IMR-90 (cell line): ENCODE measurements at regions not wholly inside any gene's neighbourhood (a gene's known extent, or its start where the extent isn't known, plus 50 kb on each side); places are given as distances from the start of the nearest gene placed in this dataset.
A peak's percentile ranks its signal among the peaks of the same experiment; 100 is the strongest.

ENCODE experiments used
- ATAC-seq: fragments of 200-7000 bp; cut with Tn5 transposase; 2 replicates; pipeline ENCODE4 v1.9.1; 2020; ENCODE audit warnings: low read depth, mild to moderate bottlenecking, moderate library complexity
- BruUV-seq: library from RNA; stranded (reverse); fragments of 400-500 nt; replicated peaks from 2 replicates; lab custom pipeline; 2021; lab: Mats Ljungman, UMichigan
- CTCF ChIA-PET: fragments of 300-600 bp; formaldehyde crosslinking; extraction: SDS; loops from one replicate; lab custom pipeline; 2021; ENCODE audit warnings: antibody characterized with exemption; lab: Yijun Ruan, JAX
- POLR2A ChIA-PET: fragments of 300-600 bp; sonication (Branson Sonifier 250); formaldehyde crosslinking; loops from one replicate; lab custom pipeline; 2022; ENCODE audit warnings: antibody characterized with exemption; ENCODE audit not compliant: unreplicated experiment; lab: Charles Lee
- DNase-seq: peaks from one replicate; pipeline ENCODE4 v3.0.0; 2013
- H2AFZ ChIP-seq: replicated peaks from 2 replicates; pipeline ENCODE3; 2013; ENCODE audit warnings: low read length, mild to moderate bottlenecking; ENCODE audit not compliant: poor library complexity
- H2AK5ac ChIP-seq: 2 replicates; pipeline ENCODE4 v1.6.1; 2013; ENCODE audit warnings: low read depth, low read length, inconsistent platforms
- H2AK9ac ChIP-seq: replicated peaks from 2 replicates; pipeline ENCODE3; 2013; ENCODE audit warnings: mild to moderate bottlenecking, low read depth, low read length, moderate library complexity; ENCODE audit not compliant: poor library complexity
- H2BK120ac ChIP-seq: 2 replicates; pipeline ENCODE4 v1.6.1; 2013; ENCODE audit warnings: low read depth, low read length, inconsistent platforms
- H2BK15ac ChIP-seq: 3 replicates; pipeline ENCODE4 v1.6.1; 2013; ENCODE audit warnings: low read depth, low read length, inconsistent platforms
- H2BK20ac ChIP-seq: 2 replicates; pipeline ENCODE4 v1.6.1; 2013; ENCODE audit warnings: low read depth, mild to moderate bottlenecking, inconsistent platforms, low read length, moderate library complexity
- H2BK5ac ChIP-seq: 2 replicates; pipeline ENCODE4 v1.6.1; 2013; ENCODE audit warnings: mild to moderate bottlenecking, low read depth, low read length, inconsistent platforms; ENCODE audit not compliant: poor library complexity, severe bottlenecking
- H3K14ac ChIP-seq: replicated peaks from 2 replicates; pipeline ENCODE4 v1.6.1; 2013; ENCODE audit warnings: low read depth, low read length, inconsistent platforms
- H3K18ac ChIP-seq: 2 replicates; pipeline ENCODE4 v1.6.1; 2013; ENCODE audit warnings: low read depth, low read length, control low read depth
- H3K23ac ChIP-seq: 2 replicates; pipeline ENCODE4 v1.6.1; 2013; ENCODE audit warnings: low read depth, low read length, inconsistent platforms
- H3K27ac ChIP-seq: 2 replicates; pipeline ENCODE4 v1.5.1; 2013; ENCODE audit warnings: mild to moderate bottlenecking, control low read depth, low read length; ENCODE audit not compliant: insufficient read depth
- H3K27me3 ChIP-seq: 2 replicates; pipeline ENCODE4 v1.6.1; 2013; ENCODE audit warnings: low read length; ENCODE audit not compliant: control insufficient read depth, insufficient read depth
- H3K36me3 ChIP-seq: 2 replicates; pipeline ENCODE4 v1.6.1; 2013; ENCODE audit warnings: low read length, mixed read lengths; ENCODE audit not compliant: control insufficient read depth, insufficient read depth
- H3K4ac ChIP-seq: 2 replicates; pipeline ENCODE4 v1.6.1; 2013; ENCODE audit warnings: low read depth, low read length, inconsistent platforms
- H3K4me1 ChIP-seq: 2 replicates; pipeline ENCODE4 v1.6.1; 2013; ENCODE audit warnings: low read length, mixed read lengths; ENCODE audit not compliant: control insufficient read depth, insufficient read depth
- H3K4me2 ChIP-seq: 2 replicates; pipeline ENCODE4 v1.6.1; 2013; ENCODE audit warnings: low read depth, mild to moderate bottlenecking, control low read depth, low read length, moderate library complexity
- H3K4me3 ChIP-seq: 2 replicates; pipeline ENCODE4 v1.5.1; 2013; ENCODE audit warnings: low read depth, mild to moderate bottlenecking, control low read depth, low read length, moderate library complexity; ENCODE audit not compliant: insufficient read depth
- H3K56ac ChIP-seq: 2 replicates; pipeline ENCODE4 v1.6.1; 2013; ENCODE audit warnings: low read length, inconsistent platforms; ENCODE audit not compliant: insufficient read depth; ENCODE audit errors: extremely low read depth
- H3K79me1 ChIP-seq, 2 experiments: 2 replicates each; pipeline ENCODE4 v1.6.1; 2013; ENCODE audit warnings: low read length in 2 of 2, inconsistent platforms in 1 of 2, low read depth in 1 of 2
- H3K9ac ChIP-seq: 2 replicates; pipeline ENCODE4 v1.6.1; 2013; ENCODE audit warnings: low read depth, low read length, control low read depth
- H3K9me1 ChIP-seq: 2 replicates; pipeline ENCODE4 v1.6.1; 2013; ENCODE audit warnings: low read length, inconsistent platforms; ENCODE audit not compliant: insufficient read depth
- H3K9me3 ChIP-seq: 2 replicates; pipeline ENCODE4 v1.6.1; 2013; ENCODE audit warnings: low read length; ENCODE audit not compliant: control insufficient read depth, insufficient read depth
- H4K20me1 ChIP-seq: 2 replicates; pipeline ENCODE4 v1.6.1; 2013; ENCODE audit warnings: low read length, inconsistent platforms; ENCODE audit not compliant: insufficient read depth
- H4K5ac ChIP-seq: 2 replicates; pipeline ENCODE4 v1.6.1; 2013; ENCODE audit warnings: mild to moderate bottlenecking, low read depth, low read length, control low read depth
- H4K8ac ChIP-seq, 2 experiments: 2 replicates each; pipeline ENCODE4 v1.6.1; 2013; ENCODE audit warnings: low read depth in 2 of 2, low read length in 2 of 2, control low read depth in 1 of 2, inconsistent platforms in 1 of 2
- H4K91ac ChIP-seq: 2 replicates; pipeline ENCODE4 v1.6.1; 2013; ENCODE audit warnings: low read depth, low read length, inconsistent platforms; ENCODE audit not compliant: insufficient read depth
- BHLHE40 ChIP-seq: fragments of 150-350 bp; IDR thresholded peaks from 2 replicates; pipeline ENCODE4 v1.6.1; 2016; ENCODE audit warnings: mild to moderate bottlenecking, low read depth, low read length
- CEBPB ChIP-seq: IDR thresholded peaks from 2 replicates; pipeline ENCODE4 v1.6.1; 2012; ENCODE audit warnings: low read depth, low read length, improper control_type of control experiment
- CHD1 ChIP-seq: IDR thresholded peaks from 2 replicates; pipeline ENCODE4 v1.6.1; 2012; ENCODE audit warnings: low read depth, low read length, improper control_type of control experiment
- FOS ChIP-seq: fragments of 150-350 bp; IDR thresholded peaks from 2 replicates; pipeline ENCODE4 v1.6.1; 2016; ENCODE audit warnings: low read depth, low read length
- MAFK ChIP-seq: IDR thresholded peaks from 2 replicates; pipeline ENCODE4 v1.6.1; 2012; ENCODE audit warnings: low read depth, low read length, improper control_type of control experiment
- MAZ ChIP-seq: IDR thresholded peaks from 2 replicates; pipeline ENCODE4 v1.6.1; 2012; ENCODE audit warnings: low read depth, mild to moderate bottlenecking, low read length, improper control_type of control experiment, moderate library complexity, borderline replicate concordance
- MXI1 ChIP-seq: IDR thresholded peaks from 2 replicates; pipeline ENCODE4 v1.6.1; 2012; ENCODE audit warnings: low read depth, mild to moderate bottlenecking, low read length, moderate library complexity, borderline replicate concordance
- NFE2L2 ChIP-seq: fragments of 150-350 bp; IDR thresholded peaks from 2 replicates; pipeline ENCODE4 v1.6.1; 2016; ENCODE audit warnings: low read depth, mild to moderate bottlenecking, low read length
- POLR2A ChIP-seq: IDR thresholded peaks from 2 replicates; pipeline ENCODE4 v1.6.1; 2012; ENCODE audit warnings: mild to moderate bottlenecking, low read depth, low read length
- RAD21 ChIP-seq: IDR thresholded peaks from 2 replicates; pipeline ENCODE4 v1.6.1; 2012; ENCODE audit warnings: low read length, improper control_type of control experiment
- RCOR1 ChIP-seq: IDR thresholded peaks from 2 replicates; pipeline ENCODE4 v1.6.1; 2012; ENCODE audit warnings: mild to moderate bottlenecking, low read length, improper control_type of control experiment; ENCODE audit not compliant: insufficient replicate concordance
- RFX5 ChIP-seq: IDR thresholded peaks from 2 replicates; pipeline ENCODE4 v1.8.0; 2012; ENCODE audit warnings: low read depth, mild to moderate bottlenecking, low read length, moderate library complexity
- SMC3 ChIP-seq: fragments of 150-350 bp; IDR thresholded peaks from 2 replicates; pipeline ENCODE4 v1.6.1; 2016; ENCODE audit warnings: low read depth, mild to moderate bottlenecking, antibody characterized with exemption, low read length, moderate library complexity
- WGBS, 2 experiments: methylation state at CpG; one replicate each; pipeline versions ENCODE4 v1.1.5 to v1.1.7; 2013; ENCODE audit warnings: missing lambda C conversion rate in 2 of 2; ENCODE audit not compliant: insufficient read length in 1 of 2; ENCODE audit errors: extremely low coverage in 2 of 2; 5-methylcytosine and 5-hydroxymethylcytosine counted together
- dilution Hi-C: fragments of 300-500 bp; cut with HindIII; formaldehyde crosslinking; loops from one replicate; pipeline ENCODE4 v1.14.3; 2018; ENCODE audit warnings: low sequenced_read_pairs; ENCODE audit not compliant: unreplicated experiment
- in situ Hi-C: fragments of 300-500 bp; cut with MboI; formaldehyde crosslinking; loops from 3 replicates; pipeline ENCODE4 v1.14.3; 2019; ENCODE audit warnings: low sequenced_read_pairs, inconsistent platforms, mixed read lengths
- intact Hi-C: fragments of 100-400 bp; cut with micrococcal nuclease; formaldehyde crosslinking; loops from 2 replicates; pipeline ENCODE4 v1.10.0; 2022
- TF ChIP-seq, protein P1 (sequence below): fragments of 150-350 bp; IDR thresholded peaks from 2 replicates; pipeline ENCODE4 v1.6.1; 2016; ENCODE audit warnings: low read depth, mild to moderate bottlenecking, low read length, moderate library complexity, borderline replicate concordance
- TF ChIP-seq, protein P2 (sequence below): fragments of 150-350 bp; IDR thresholded peaks from 2 replicates; pipeline ENCODE4 v1.6.1; 2017; ENCODE audit warnings: mild to moderate bottlenecking, antibody characterized with exemption, low read length, low read depth
- TF ChIP-seq, protein P3 (sequence below): conservative IDR thresholded peaks from 2 replicates; pipeline ENCODE4 v1.5.1; 2012; ENCODE audit warnings: mild to moderate bottlenecking, low read depth, low read length, improper control_type of control experiment

DNA sequence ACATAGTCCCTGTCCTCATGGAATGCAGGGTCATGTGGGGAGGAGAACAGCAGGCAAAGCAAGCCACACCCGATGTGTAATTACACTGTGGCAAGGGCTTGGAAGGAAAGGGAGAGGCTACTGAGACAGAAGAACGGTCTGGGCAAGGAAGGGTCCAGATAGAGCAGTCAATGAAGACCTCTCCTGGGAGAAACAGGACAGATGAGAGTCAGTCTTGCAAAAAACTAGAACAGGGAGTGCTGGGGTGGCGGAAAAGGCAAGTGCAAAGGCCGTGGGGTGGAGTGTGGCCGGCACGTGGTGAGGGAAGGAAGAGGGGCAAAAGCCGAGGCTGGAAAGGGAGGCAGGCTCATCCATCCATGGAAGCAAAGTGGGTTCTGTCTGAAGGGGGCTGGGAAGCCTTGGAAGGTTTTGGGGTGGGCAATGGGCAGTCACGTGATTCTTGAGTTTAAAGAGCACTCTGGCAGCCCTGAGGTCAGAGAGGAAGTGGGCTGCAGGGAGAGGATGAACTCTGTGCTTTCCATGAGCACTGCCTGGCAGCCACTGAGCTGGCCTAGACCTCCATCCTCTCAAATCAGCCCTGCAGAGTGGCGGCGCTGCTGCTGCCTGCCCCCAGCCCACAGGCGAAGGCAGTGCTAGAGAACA lies 182.2 kb downstream of the INHBB start:
- Histone ChIP-seq H3K27ac (no peak overlapping the region), H4K8ac (no peak overlapping the region), H3K23ac (no peak overlapping the region), H3K9me1 (no peaks in the 10 kb centered on the region), H4K91ac (peak overlapping the region; percentile 32; the same call in 1 of the 2 replicates), H2AK9ac (no peak overlapping the region), H2BK15ac (no peak overlapping the region), H4K20me1 (no peaks in the 10 kb centered on the region), H3K4ac (no peak overlapping the region), H3K36me3 (no peaks in the 10 kb centered on the region), H2BK120ac (no peak overlapping the region), H2AK5ac (no peak overlapping the region), H3K56ac (no peak overlapping the region), H3K9me3 (peaks cover 2% of the 10 kb centered on the region), H3K4me1 (no peaks in the 10 kb centered on the region), H3K9ac (no peak overlapping the region), H3K4me3 (no peak overlapping the region), H2BK5ac (no peak overlapping the region), H3K4me2 (no peak overlapping the region), H3K18ac (no peak overlapping the region), H2AFZ (no peak overlapping the region), H3K27me3 (peaks cover 63% of the 10 kb centered on the region), H2BK20ac (no peak overlapping the region), H3K79me1 (no peaks in the 10 kb centered on the region), H4K5ac (no peak overlapping the region), H3K14ac (no peak overlapping the region)
- POLR2A ChIA-PET, result no interaction called here
- CTCF ChIA-PET, result no interaction called here
- dilution Hi-C loops (no loop called here), intact Hi-C loops (no loop called here), in situ Hi-C loops (no loop called here)
- no peak for ATAC-seq
- TF ChIP-seq, protein P1, sequence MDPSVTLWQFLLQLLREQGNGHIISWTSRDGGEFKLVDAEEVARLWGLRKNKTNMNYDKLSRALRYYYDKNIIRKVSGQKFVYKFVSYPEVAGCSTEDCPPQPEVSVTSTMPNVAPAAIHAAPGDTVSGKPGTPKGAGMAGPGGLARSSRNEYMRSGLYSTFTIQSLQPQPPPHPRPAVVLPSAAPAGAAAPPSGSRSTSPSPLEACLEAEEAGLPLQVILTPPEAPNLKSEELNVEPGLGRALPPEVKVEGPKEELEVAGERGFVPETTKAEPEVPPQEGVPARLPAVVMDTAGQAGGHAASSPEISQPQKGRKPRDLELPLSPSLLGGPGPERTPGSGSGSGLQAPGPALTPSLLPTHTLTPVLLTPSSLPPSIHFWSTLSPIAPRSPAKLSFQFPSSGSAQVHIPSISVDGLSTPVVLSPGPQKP, result no peak
- TF ChIP-seq MXI1 (no peak), RAD21 (no peak), BHLHE40 (no peak), CEBPB (no peak), RFX5 (no peak), CHD1 (no peak), SMC3 (no peak), MAFK (no peak), POLR2A (no peak), FOS (no peak), MAZ (no peak), RCOR1 (no peak), NFE2L2 (no peak)
- TF ChIP-seq, protein P2, sequence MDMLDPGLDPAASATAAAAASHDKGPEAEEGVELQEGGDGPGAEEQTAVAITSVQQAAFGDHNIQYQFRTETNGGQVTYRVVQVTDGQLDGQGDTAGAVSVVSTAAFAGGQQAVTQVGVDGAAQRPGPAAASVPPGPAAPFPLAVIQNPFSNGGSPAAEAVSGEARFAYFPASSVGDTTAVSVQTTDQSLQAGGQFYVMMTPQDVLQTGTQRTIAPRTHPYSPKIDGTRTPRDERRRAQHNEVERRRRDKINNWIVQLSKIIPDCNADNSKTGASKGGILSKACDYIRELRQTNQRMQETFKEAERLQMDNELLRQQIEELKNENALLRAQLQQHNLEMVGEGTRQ, result no peak
- TF ChIP-seq, protein P3, sequence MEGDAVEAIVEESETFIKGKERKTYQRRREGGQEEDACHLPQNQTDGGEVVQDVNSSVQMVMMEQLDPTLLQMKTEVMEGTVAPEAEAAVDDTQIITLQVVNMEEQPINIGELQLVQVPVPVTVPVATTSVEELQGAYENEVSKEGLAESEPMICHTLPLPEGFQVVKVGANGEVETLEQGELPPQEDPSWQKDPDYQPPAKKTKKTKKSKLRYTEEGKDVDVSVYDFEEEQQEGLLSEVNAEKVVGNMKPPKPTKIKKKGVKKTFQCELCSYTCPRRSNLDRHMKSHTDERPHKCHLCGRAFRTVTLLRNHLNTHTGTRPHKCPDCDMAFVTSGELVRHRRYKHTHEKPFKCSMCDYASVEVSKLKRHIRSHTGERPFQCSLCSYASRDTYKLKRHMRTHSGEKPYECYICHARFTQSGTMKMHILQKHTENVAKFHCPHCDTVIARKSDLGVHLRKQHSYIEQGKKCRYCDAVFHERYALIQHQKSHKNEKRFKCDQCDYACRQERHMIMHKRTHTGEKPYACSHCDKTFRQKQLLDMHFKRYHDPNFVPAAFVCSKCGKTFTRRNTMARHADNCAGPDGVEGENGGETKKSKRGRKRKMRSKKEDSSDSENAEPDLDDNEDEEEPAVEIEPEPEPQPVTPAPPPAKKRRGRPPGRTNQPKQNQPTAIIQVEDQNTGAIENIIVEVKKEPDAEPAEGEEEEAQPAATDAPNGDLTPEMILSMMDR, result no peak
- no TSS peak for BruUV-seq
- WGBS, 2 experiments, result 69% methylated on average over 4 of the region's 11 CpGs; no CpG with 5 or more reads in 1 of the 2 experiments
- no peak for DNase-seq
